Amygdala (tissue), 56 donors: ENCODE measurements at regions not wholly inside any gene's neighbourhood (a gene's known extent, or its start where the extent isn't known, plus 50 kb on each side); places are given as distances from the start of the nearest gene placed in this dataset.
"Not testable (repeated sequence)": the region's sequence is repeated elsewhere in the genome, so short reads cannot be mapped to it uniquely, and the experiment has no call there.

Experiments used
- DNase-seq, 56 donors: peaks; one replicate each; lab custom pipeline; 2025; lab: John Stamatoyannopoulos, UW

GRCh38 chr19:34017601-34018000 is 154.7 kb upstream of the LSM14A start:
- no peak for DNase-seq

- DNase-seq: no peak
Measured at GRCh38 chr19:34018546-34018945, 153.8 kb upstream of the LSM14A start.

DNA sequence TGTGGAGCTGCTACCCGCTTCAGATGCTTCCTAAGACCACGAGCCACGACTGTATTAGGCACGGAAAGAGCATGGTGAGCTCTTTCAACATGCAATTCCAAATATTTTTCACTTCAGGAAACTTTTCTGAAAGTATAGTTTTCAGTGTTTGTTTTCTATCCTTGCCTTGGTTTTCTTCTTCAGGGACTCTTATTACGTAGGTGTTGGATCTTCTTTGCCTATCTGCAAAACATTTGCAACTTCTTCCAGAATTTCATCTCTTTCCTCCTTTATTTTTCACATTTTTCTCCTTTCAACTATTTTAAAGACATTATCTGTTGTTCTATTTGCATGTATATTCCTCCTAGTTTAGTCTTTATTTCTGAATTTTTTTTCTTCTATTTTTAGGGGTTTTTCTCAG is 148.9 kb upstream of the LSM14A start:
- DNase-seq: no peak

- DNase-seq: no peak
Measured at GRCh38 chr19:34033880-34034279, 138.4 kb upstream of the LSM14A start.

DNA sequence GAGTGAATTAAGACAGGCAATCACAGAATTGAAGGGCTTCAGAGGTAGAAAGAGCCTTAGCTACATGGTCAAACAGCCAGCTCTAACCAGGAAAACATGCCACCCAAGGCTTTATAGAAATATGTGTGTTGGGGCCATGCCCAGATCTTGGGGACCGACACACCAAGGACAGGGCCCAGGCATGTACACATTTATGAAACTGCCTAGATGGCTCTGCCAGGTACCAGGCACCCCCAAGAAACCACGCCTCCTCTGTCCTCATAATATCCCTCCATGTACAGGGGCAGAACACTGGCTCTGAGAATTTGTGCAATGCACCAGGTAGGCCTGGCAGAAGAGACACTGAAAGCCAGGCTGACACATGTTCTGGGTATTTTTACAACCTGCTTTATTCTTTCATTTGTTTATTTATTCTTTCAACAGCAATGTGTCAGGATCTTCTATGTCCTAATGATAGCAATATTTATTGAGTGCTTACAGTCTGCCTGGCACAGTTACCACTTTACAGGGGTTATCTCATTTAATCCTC is 137.9 kb upstream of the LSM14A start:
- no peak for DNase-seq

DNA sequence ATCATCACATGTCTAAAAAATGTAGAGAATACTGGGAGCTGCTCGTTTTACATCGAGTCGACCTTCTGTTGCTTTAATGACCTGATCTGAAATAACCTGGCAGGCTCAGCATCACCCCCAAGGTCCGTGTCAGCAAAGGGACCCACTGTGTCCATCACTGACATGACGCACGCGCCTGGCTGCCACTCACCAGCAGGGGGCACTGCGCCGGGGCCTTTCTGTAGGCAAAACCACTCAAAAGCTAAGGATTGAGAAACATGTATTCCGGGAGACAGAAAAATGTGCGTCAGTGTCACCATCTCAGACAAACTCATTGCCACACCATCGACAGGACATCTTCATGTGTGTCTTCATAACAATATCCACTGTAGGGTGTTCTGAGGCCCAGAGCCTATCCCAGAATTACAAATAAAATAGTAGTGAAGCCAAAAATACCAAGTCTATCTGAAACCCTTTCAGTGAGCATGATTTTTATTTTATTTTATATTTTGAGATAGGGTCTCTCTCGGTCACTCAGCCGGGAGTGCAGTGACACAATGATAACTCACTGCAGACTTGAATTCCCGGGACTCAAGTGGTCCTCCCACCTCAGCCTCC is 130.3 kb upstream of the LSM14A start:
- peak in 42 of 56 donors; percentile 1 to 82 (median 20) for DNase-seq

DNA sequence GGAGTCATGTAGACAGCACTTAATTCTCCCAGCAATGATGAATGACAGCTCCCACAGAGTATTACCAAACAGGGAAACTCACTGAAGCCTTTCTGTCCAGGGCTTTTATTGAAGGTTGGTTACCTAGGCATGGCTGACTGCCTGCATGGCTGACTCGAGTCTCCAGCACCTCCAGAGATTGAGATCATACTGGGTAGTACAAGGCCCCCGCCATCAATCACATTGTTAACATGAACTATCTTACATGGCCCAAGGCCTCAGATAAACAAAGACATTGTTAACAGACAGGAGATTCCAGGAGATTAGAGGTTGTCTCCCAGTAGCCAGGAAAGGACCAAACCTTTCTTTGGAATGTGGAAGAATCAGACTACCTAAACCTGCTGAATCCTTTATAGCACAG is 128.3 kb upstream of the LSM14A start:
- no peak for DNase-seq

- no peak for DNase-seq
Measured at GRCh38 chr19:34049944-34050343, 122.4 kb upstream of the LSM14A start.

GRCh38 chr19:34050430-34050829 is 121.9 kb upstream of the LSM14A start:
- not testable (repeated sequence) for DNase-seq

DNA sequence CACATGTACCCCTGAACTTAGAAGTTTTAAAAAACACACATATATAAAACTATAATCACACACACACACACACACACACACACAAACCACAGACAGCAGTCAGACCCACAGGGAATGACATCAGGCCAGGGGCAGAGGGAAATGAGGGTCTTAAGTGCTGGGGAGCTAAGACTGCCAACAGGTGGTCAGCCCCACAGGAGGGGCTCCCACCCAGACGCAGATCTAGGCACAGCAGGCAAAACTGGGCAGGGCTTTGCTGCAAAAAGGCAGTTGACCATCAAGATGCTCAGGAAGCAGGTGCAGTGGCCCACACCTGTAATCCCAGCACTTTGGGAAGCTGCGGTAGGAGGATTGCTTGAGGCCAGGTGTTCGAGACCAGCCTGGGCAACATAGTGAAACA is 121.0 kb upstream of the LSM14A start:
- DNase-seq: no peak

- no peak for DNase-seq
Measured at GRCh38 chr19:34057155-34057554, 115.1 kb upstream of the LSM14A start.

- DNase-seq: no peak
Measured at GRCh38 chr19:34066007-34066643, 106.2 kb upstream of the LSM14A start.

DNA sequence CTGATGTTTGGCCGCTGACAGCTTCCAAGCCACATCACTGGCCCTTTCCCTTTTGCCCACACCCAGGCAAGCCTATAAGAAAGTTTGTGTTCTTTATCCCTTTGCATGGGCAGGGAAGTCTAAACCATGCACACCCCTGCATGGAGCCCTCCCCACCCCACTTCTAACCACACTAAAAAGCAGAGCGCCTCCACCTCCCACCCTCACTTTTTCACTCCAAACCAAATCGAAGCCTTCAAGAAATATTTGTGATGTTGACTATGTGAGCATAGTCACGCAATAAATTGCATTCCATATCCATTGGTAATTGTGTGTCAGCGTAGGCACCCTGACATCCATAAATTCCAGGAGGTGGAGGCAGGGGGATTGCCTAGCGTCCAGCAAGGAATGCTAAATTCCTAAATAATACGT is 104.4 kb upstream of the LSM14A start:
- DNase-seq: no peak

- no peak for DNase-seq
Measured at GRCh38 chr19:34075661-34076091, 96.6 kb upstream of the LSM14A start.

DNA sequence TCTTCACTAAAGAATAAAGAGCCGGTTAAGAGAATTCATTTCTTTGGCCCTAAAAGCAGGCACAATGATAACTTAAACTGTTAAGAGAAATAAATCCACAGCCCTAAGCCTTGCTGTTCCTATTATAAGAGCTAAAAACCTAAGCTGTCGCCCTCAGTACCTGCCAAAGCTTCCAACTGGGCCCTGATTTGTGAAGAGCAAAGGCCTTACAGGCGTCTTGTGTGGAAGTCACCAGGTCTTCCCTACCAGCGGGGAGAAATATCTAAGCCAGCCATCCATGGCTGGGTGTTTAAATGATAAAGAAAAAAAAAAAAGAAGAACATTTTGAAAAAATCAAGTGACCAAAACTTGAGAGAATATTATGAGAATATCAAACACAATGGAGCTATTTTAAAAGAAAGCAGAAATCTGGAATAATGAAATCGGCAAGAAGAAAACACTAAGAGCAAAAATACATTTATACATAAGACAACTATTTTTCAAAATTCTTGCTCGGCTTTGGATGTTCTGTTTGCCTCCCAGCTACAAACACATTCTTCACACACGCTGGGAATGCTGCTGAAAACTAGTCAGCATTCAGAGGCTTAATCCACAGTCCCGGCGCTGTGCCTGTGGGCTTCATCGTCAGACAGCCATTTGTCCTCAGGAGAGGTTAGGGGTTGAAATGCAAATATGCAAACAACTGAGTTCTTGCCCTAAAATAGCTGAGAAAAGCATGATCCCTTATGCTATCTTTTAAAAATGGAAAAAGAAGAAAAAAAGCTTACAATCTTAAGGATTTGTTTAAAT is 89.8 kb upstream of the LSM14A start:
- DNase-seq: peak in 4 of 56 donors; percentile 6 to 18 (median 11)

- no peak for DNase-seq
Measured at GRCh38 chr19:34084396-34085145, 87.7 kb upstream of the LSM14A start.

GRCh38 chr19:34085336-34085735 is 87.0 kb upstream of the LSM14A start:
- DNase-seq: no peak

DNA sequence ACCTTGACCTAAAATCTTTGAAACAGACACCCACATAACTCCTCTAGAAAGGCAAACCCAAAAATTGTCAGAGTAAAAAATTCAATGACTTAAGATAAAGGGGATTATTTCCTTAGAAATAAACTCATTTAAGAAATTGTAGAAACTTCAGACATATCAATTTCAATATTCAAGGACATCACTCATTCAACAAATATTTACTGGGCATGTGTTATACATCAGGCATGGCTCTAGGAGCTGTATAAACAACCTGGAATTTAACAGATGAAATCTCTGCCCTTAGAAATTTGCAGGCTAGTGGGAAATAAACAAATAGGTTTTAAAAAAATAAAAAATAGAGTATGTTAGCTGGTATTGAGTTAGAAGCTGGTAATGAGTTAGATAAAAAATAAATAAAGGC is 84.0 kb upstream of the LSM14A start:
- no peak for DNase-seq

DNA sequence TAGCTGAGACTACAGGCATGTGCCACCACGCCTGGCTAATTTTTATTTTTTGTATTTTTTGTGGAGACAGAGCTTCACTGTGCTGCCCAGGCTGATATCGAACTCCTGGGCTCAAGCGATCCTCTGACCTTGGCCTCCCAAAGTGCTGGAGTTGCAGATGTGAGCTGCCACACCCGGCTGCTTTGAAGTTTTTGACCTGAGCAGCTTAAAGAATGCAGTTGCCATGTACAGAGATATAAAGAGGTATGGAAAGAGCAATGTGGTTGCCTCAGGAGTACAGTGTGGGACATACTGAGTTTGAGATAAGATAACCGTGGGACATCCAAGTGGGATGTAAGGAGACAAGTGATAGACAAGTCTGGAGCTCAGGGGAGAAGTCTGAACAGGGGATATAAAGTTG is 82.7 kb upstream of the LSM14A start:
- DNase-seq: no peak

DNA sequence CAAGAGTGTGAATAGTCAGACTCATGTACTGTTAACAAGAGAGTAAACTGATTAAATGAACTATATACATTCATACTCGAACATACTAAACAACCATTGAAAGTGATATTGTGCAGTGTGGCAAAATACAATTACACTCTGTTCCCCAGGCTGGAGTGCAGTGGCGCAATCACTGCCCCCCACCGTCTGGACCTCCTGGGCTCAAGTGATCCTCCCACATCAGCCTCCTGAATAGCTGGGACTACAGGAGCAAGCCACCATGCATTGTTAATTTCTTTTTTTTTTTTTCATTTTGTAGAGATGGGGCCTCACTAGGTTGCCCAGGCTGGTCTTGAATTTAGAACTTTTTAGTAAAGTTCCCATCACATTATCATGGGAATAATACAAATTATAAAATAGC is 77.3 kb upstream of the LSM14A start:
- DNase-seq: no peak

- DNase-seq: not testable (repeated sequence)
Measured at GRCh38 chr19:34095411-34095810, 76.9 kb upstream of the LSM14A start.
